D721Med (cell line): ENCODE measurements at regions not wholly inside any gene's neighbourhood (a gene's known extent, or its start where the extent isn't known, plus 50 kb on each side); places are given as distances from the start of the nearest gene placed in this dataset.
"Not testable (repeated sequence)": the region's sequence is repeated elsewhere in the genome, so short reads cannot be mapped to it uniquely, and the experiment has no call there.

Experiments
- DNase-seq: peaks from one replicate; pipeline ENCODE4 v3.0.0; 2011; ENCODE audit warnings: low spot score; ENCODE audit not compliant: insufficient read length
- FAIRE-seq: peaks from 2 replicates; lab custom pipeline; 2011; peaks lifted over from hg19 to GRCh38; lab: Jason Lieb, UNC
- TF ChIP-seq, protein P1 (sequence below): IDR thresholded peaks from 2 replicates; pipeline ENCODE4 v1.5.1; 2012; ENCODE audit warnings: mild to moderate bottlenecking, control low read depth; ENCODE audit not compliant: insufficient read depth; ENCODE audit errors: missing control alignments

DNA sequence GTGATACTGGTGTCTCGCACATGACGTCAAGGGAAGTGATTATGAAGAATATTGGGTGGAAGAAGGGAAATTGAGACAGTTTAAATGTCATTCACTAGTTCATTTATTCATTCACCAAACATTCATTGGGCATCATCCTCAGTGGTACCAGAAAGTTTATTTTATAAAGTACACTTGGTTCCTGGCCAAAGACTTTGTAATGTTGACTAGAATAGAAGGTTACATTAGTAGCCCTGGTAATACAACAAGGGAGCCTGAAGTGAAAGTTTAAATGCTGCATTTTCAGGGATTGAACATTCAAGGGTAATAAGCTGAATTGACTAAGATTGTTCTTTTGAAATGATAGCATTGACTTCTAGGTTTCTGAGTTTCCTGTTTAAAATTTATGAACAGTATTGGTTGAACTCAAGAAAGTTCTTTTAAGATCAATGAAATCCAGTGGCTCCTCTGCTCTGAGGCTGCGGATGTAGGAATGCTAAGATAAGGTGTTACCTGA is 236.8 kb upstream of the BTG1 start:
- TF ChIP-seq, protein P1, sequence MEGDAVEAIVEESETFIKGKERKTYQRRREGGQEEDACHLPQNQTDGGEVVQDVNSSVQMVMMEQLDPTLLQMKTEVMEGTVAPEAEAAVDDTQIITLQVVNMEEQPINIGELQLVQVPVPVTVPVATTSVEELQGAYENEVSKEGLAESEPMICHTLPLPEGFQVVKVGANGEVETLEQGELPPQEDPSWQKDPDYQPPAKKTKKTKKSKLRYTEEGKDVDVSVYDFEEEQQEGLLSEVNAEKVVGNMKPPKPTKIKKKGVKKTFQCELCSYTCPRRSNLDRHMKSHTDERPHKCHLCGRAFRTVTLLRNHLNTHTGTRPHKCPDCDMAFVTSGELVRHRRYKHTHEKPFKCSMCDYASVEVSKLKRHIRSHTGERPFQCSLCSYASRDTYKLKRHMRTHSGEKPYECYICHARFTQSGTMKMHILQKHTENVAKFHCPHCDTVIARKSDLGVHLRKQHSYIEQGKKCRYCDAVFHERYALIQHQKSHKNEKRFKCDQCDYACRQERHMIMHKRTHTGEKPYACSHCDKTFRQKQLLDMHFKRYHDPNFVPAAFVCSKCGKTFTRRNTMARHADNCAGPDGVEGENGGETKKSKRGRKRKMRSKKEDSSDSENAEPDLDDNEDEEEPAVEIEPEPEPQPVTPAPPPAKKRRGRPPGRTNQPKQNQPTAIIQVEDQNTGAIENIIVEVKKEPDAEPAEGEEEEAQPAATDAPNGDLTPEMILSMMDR: no peak
- FAIRE-seq: no peak
- DNase-seq: no peak

- FAIRE-seq: no peak
- no peak for DNase-seq
These were observed 236.2 kb upstream of the BTG1 start for GRCh38 chr12:92381856-92382255.

GRCh38 chr12:92378682-92379479 is 233.2 kb upstream of the BTG1 start:
- TF ChIP-seq, protein P1: no peak
- FAIRE-seq: no peak
- no peak for DNase-seq

More at GRCh38 chr12:92381856-92382255, 236.2 kb upstream of the BTG1 start:
- TF ChIP-seq, protein P1: no peak

GRCh38 chr12:92375504-92375903 is 229.9 kb upstream of the BTG1 start:
- not testable (repeated sequence) for FAIRE-seq, DNase-seq

DNA sequence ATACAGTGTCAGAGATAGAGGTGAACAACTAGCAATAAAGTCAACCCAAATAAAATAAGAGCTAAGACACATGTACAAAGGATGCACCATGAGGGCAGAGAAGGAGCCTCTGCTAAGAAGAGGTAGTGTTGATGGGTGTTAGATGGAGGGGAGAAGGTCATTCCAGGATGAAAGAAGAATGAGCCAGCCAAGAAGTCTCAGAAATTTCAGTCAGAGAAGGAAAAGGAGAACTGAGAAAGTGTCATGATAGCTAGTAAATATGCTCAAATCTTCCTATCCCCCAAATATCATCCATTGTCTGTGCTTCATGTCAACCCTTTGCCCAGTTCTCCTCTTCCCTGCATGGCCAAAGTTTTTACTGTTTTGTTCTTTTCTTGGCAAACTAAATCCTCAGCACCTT is 225.2 kb upstream of the BTG1 start:
- FAIRE-seq (no peak), DNase-seq (no peak)
- TF ChIP-seq, protein P1: no peak

- no peak for DNase-seq
- FAIRE-seq: no peak
- TF ChIP-seq, protein P1: no peak
These were observed 224.0 kb upstream of the BTG1 start for GRCh38 chr12:92369636-92370035.

DNA sequence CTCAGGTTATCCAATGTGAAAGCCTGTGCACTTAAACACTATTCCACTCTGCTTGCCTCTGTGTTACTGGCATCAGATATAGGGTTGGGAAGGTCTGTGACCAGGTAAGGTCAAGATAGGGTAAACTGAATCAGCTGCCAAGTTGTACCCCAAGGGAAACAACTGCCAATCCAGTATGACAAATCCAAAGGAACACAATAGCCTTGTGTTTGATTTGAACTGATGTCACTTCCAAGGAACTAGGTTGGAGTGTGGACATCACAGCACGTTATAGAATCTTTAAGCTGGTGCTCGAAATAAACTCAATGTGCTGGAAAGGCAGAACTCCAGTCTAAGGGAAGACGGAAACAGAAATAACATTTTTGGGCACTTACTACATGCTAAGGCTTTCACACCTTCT is 223.4 kb upstream of the BTG1 start:
- FAIRE-seq: no peak
- TF ChIP-seq, protein P1: no peak
- no peak for DNase-seq
